ENCODE measurements at regions not wholly inside any gene's neighbourhood (a gene's known extent, or its start where the extent isn't known, plus 50 kb on each side); places are given as distances from the start of the nearest gene placed in this dataset.

DNA sequence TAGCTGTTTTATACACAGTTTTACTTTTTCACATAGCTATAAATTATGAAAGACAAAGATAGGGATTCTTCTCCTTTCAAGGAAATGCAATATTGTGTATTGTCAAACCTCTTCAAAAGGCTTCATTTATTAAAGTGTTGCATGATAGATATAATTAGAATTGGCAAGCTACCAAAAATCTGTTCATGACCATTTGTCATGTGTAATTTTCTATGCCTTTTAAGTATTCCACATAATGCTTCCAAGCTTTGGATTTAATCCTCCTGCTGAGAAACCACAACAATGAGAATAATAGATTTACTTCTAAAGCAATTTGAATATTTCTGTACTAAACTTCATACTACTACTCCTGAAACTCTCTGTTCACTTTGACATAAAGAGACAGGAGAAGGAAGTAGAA lies 403.2 kb upstream of the CCDC179 start:
- TF ChIP-seq, protein P1, sequence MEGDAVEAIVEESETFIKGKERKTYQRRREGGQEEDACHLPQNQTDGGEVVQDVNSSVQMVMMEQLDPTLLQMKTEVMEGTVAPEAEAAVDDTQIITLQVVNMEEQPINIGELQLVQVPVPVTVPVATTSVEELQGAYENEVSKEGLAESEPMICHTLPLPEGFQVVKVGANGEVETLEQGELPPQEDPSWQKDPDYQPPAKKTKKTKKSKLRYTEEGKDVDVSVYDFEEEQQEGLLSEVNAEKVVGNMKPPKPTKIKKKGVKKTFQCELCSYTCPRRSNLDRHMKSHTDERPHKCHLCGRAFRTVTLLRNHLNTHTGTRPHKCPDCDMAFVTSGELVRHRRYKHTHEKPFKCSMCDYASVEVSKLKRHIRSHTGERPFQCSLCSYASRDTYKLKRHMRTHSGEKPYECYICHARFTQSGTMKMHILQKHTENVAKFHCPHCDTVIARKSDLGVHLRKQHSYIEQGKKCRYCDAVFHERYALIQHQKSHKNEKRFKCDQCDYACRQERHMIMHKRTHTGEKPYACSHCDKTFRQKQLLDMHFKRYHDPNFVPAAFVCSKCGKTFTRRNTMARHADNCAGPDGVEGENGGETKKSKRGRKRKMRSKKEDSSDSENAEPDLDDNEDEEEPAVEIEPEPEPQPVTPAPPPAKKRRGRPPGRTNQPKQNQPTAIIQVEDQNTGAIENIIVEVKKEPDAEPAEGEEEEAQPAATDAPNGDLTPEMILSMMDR (IDR thresholded peaks at IDR 0.05) = no peak
- TF ChIP-seq POLR2A (IDR thresholded peaks at IDR 0.05) = no peak

Measured in suprapubic skin (tissue), 3 donors.